GM21619 (cell line): ENCODE measurements at regions not wholly inside any gene's neighbourhood (a gene's known extent, or its start where the extent isn't known, plus 50 kb on each side); places are given as distances from the start of the nearest gene placed in this dataset.
A peak's percentile ranks its signal among the peaks of the same experiment; 100 is the strongest.
"Not testable (repeated sequence)": the region's sequence is repeated elsewhere in the genome, so short reads cannot be mapped to it uniquely, and the experiment has no call there.

Experiments used
- ATAC-seq: cut with Tn5 transposase; IDR thresholded peaks from one replicate; pipeline ENCODE4 v1.9.1; 2021; ENCODE audit not compliant: unreplicated experiment

DNA sequence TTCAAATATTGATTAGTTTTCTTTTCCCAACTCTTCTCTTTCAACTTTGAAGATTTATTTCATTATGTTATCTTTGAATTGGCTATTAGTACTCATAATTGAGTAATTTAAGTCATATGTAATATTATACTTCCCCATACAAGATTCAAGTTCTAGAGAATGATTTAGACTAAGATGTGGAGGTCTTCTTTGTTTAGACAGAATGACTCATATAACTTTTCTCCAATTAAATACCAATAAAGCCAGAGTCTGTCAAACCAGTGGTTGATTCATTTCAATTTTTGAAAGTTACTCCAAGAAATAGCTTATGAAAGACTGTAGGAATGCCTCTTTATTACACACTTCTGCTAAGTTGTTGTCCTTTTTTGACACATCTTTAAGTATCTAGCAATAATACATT lies 115.8 kb upstream of the SLC35F3 start:
- no peak for ATAC-seq

DNA sequence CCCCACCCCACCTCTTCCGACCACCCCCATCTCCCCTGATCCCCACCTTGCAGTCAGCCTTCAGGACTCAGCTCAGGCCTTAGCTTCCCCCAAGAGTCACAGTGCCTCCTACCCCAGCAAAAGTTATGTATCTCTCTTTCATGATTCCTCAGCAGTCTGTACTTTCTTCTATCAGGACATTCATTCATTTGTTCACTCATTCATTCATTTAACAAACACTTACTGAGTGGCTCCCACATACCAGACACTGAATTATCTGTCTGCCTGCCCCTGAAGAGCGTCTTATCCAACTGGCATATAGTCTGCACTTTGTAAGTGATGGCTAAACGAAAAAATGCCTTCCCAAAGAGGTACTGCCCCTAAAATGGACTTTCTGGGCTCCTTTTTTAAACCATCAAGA lies 114.4 kb upstream of the SLC35F3 start:
- no peak for ATAC-seq

DNA sequence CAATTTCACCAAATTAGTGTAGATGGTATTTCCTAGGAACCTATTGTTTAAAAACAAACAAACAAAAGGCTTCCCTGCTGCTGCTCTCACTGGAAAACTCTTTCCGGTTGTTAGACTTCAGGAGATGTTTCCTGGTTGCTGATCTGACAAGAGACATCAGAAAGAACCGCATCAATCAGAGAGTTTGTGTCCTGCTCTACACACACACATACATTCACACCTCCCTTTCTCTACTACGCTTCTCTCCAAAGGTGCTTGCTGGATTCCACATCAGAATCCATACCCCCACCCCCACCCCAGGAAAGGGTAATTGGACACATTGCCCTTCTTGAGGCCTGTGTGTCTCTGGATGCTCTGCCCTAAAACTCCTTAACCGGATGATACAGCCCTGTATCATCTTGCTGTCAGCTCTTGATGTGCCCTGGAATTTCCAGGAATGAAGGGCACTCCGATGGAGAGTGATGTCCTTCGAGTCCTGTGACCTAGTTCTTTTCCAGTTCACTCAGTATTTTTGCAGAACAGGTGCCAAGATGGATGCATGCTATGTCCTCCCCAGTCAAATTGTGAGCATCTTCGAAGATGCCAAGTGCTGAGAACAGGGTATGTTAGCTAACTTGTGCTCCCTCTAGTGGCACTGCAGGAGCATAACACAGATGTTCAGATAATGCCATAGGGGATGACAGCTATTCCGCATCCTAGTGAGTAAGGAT lies 113.7 kb upstream of the SLC35F3 start:
- ATAC-seq, result peak; percentile 93

GRCh38 chr1:233791372-233791703 lies 113.1 kb upstream of the SLC35F3 start:
- no peak for ATAC-seq

- ATAC-seq, result no peak
These were observed 112.8 kb upstream of the SLC35F3 start for GRCh38 chr1:233791721-233792120.

DNA sequence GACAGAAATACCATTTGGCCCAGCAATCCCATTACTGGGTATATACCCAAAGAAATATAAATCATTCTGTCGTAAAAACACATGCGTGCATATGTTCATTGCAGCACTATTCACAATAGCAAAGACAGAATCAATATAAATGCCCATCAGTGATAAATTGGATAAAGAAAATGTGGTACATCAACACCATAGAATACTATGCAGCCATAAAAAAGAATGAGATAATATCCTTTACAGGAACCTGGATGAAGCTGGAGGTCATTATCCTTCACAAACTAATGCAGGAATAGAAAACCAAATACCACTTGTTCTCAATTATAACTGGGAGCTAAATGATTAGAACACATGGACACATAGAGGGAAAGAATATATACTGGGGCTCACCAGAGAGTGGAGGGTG lies 109.6 kb upstream of the SLC35F3 start:
- no peak for ATAC-seq

DNA sequence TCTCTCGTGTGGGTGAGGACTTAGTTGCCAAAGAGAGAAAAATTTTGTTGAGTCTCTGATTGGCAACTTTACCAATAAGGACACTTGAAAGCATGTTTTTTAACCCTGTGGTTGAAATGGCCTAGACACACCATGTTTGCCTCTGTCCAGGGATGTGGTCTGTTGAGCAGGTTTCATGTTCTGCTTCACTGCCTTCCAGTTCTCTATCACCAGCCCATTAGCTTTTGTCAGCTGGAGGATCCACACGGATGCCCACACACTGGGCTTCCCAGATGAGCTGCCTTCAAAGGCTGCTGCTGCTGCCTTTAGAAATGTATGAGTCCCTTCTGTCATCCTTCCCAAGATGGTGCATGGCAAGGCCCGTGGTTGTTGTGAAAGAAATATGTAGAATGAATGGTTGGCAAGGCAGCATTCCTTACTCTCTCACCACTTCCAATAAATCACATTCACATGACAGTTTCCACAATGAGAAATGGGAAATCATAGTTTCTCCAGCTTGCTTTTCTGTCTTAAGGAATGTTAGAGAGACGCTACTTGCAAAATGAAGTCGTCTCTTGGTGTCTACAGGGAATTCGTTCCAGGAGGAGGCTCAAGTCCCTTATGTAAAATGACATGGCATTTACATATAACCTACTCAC lies 108.2 kb upstream of the SLC35F3 start:
- ATAC-seq, result peak; percentile 57

- no peak for ATAC-seq
These were observed 101.9 kb upstream of the SLC35F3 start for GRCh38 chr1:233802611-233803010.

DNA sequence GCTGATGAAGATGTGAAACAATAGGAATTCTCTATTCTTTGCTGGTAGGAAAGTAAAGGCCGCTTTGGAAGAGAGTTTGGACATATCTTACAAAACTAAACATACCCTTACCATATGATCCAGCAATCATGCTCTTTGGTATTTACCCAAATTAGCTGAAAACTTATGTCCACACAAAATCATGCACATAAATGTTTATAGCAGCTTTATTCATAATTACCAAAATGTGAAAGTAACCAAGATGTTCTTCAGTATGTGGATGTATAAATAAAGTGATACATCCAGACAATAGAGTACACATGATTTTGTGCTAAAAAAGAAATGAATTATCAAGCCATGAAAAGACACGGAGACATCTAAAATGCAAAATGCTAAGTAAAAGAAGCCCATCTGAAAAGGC lies 98.7 kb upstream of the SLC35F3 start:
- ATAC-seq, result no peak

GRCh38 chr1:233815357-233815756 lies 89.1 kb upstream of the SLC35F3 start:
- ATAC-seq, result no peak

DNA sequence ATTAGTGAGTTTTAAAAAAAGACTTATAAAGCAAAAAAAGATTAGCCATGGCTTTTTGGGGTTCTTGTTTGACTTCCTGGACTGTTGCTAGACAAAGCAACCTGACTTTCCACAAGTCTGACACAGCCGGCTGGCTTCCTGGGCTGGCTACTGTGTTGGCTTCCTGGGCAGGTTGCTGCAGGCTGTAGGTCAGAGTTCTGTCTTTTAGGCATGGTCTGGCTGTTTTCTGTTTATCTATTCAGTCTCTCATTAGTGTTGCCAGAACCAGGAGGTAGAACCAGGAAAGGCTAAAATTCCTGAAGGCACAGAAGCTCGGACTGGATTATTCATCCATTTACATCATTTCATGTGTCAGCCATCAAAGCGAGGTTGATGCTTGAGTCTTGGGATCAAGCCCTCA lies 88.6 kb upstream of the SLC35F3 start:
- ATAC-seq, result no peak

GRCh38 chr1:233816348-233816747 lies 88.1 kb upstream of the SLC35F3 start:
- ATAC-seq, result no peak

- ATAC-seq, result no peak
These were observed 85.4 kb upstream of the SLC35F3 start for GRCh38 chr1:233819042-233819441.

DNA sequence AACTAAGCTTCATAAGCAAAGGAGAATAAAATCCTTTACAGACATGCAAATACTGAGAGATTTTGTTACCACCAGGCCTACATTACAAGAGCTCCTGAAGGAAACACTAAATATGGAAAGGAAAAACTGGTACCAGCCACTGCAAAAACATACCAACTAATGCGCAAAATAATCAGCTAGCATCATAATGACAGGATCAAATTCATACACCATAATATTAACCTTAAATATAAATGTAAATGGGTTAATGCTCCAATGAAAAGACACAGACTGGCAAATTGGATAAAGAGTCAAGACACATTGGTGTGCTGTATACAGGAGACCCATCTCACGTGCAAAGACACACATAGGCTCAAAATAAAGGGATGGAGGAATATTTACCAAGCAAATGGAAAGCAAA lies 80.3 kb upstream of the SLC35F3 start:
- ATAC-seq, result not testable (repeated sequence)

- ATAC-seq, result not testable (repeated sequence)
These were observed 76.5 kb upstream of the SLC35F3 start for GRCh38 chr1:233827937-233828336.

GRCh38 chr1:233828480-233828879 lies 76.0 kb upstream of the SLC35F3 start:
- no peak for ATAC-seq

DNA sequence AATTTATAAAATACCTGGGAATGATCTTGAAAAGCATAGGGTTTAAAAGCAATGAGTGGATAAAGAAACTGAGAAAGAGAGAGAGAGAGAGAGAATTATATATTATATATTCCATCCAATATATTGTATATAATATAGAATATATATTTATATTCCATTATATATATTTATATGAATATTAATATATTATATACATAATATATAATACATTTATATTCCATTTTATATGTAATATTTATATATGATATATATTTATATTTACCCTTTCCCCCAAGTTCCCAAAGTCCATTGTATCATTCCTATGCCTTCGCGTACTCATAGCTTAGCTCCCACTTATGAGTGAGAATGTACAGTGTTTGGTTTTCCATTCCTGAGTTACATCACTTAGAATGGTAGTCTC lies 69.9 kb upstream of the SLC35F3 start:
- ATAC-seq, result no peak

- not testable (repeated sequence) for ATAC-seq
These were observed 66.3 kb upstream of the SLC35F3 start for GRCh38 chr1:233838207-233838606.

DNA sequence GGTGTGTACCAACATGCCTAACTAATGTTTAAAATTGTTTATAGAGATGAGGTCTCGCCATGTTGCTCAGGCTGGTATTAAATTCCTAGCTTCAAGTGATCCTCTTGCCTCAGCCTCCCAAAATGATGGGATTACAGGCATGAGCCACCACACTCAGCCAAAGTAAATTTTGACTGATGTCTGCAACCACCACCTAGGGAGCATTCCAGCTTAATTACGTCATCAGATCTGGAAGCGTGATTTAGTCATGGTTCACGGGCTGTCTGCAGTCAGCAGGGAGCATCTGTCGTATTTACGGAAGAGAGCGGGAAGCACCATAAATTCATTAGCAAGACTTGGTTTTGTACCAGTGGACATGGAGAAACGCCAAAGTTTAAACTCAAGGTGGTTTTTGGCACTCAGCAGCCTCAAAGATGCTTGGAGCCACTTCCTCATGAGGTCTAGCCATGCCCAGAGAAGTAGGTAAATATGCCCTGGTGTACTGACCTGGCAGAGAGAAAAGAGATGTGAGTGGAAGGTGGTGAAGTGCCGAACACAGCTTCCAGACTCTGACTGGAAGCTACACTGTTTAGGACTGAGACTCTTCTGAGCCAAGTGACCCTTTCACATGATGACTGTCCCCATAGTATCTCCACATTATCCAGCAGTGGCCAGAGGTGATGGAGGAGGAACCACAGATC lies 60.8 kb upstream of the SLC35F3 start:
- ATAC-seq, result no peak

DNA sequence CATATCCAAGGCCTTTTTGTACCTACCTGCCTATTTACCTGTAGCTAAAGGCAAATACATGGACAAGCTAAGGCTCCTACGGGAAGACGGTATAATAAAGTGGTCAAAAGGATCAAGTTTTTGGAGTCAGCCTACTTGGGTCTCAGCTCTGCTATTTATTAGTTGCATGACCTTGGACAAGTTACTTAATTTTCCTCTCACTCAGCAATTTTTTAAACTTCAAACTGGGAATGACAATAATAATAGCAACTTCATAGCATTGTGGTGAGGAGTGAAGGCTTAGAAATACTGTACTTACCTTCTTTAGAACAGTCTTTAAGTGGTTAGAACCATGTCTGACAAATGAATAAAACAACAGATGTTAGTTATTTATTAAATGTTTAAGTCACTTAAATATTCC lies 60.2 kb upstream of the SLC35F3 start:
- no peak for ATAC-seq

- ATAC-seq, result no peak
These were observed 59.8 kb upstream of the SLC35F3 start for GRCh38 chr1:233844692-233845091.
